ENCODE measurements at regions not wholly inside any gene's neighbourhood (a gene's known extent, or its start where the extent isn't known, plus 50 kb on each side); places are given as distances from the start of the nearest gene placed in this dataset.

- no peak for TF ChIP-seq CTCF (conservative IDR thresholded peaks at IDR 0.05; ENCODE audit: low read depth, low read length)
- no peak overlapping the region for H3K4me3 ChIP-seq (ENCODE audit: low read depth, low read length)
- DNase-seq (ENCODE audit: low read depth), result no peak
Observed at GRCh38 chr12:13676880-13677279, 304.5 kb downstream of the GRIN2B start.

GRCh38 chr12:13670285-13670866 lies 311.0 kb downstream of the GRIN2B start:
- no peak overlapping the region for H3K4me3 ChIP-seq (ENCODE audit: low read depth, low read length)
- DNase-seq (ENCODE audit: low read depth), result no peak
- TF ChIP-seq CTCF (conservative IDR thresholded peaks at IDR 0.05; ENCODE audit: low read depth, low read length), result no peak

GRCh38 chr12:13668880-13669279 lies 312.5 kb downstream of the GRIN2B start:
- no peak overlapping the region for H3K4me3 ChIP-seq (ENCODE audit: low read depth, low read length)
- no peak for DNase-seq (ENCODE audit: low read depth)
- TF ChIP-seq CTCF (conservative IDR thresholded peaks at IDR 0.05; ENCODE audit: low read depth, low read length), result no peak

- no peak for TF ChIP-seq CTCF (conservative IDR thresholded peaks at IDR 0.05; ENCODE audit: low read depth, low read length)
- H3K4me3 ChIP-seq (ENCODE audit: low read depth, low read length), result no peak overlapping the region
- DNase-seq (ENCODE audit: low read depth), result no peak
Observed at GRCh38 chr12:13666806-13667205, 314.6 kb downstream of the GRIN2B start.

GRCh38 chr12:13661005-13661887 lies 320.2 kb downstream of the GRIN2B start:
- no peak overlapping the region for H3K4me3 ChIP-seq (ENCODE audit: low read depth, low read length)
- peak; percentile 90 for TF ChIP-seq CTCF (conservative IDR thresholded peaks at IDR 0.05; ENCODE audit: low read depth, low read length)
- DNase-seq (ENCODE audit: low read depth), result no peak

- H3K4me3 ChIP-seq (ENCODE audit: low read depth, low read length), result no peak overlapping the region
- TF ChIP-seq CTCF (conservative IDR thresholded peaks at IDR 0.05; ENCODE audit: low read depth, low read length), result no peak
- DNase-seq (ENCODE audit: low read depth), result no peak
Observed at GRCh38 chr12:13654456-13654855, 326.9 kb downstream of the GRIN2B start.

Data from epithelial cell of proximal tubule (primary cell).